ENCODE measurements at regions not wholly inside any gene's neighbourhood (a gene's known extent, or its start where the extent isn't known, plus 50 kb on each side); places are given as distances from the start of the nearest gene placed in this dataset.

DNA sequence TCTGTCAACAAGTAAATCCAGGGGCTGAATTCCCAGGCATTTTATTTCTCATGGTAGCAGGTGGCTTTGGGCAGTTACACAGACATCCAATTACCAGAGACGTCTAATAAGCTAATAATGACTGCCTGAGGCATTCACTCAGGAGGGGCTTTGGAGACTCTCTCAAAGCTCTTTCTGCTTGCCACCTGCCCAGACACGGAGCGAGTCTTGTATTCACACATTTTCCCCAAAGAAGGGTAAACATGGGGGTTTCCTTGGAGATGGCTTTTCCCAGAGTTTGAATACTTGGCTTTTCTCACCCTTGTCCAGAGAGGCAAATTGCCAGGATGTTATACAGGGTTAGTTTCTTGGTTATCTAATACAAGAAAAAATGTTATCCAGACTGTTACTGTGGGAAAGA lies 132.6 kb downstream of the DIPK2A start:
- no peak for DNase-seq (ENCODE audit: extremely low spot score)
- POLR2A ChIA-PET, result no interaction called here
- TF ChIP-seq, protein P1, sequence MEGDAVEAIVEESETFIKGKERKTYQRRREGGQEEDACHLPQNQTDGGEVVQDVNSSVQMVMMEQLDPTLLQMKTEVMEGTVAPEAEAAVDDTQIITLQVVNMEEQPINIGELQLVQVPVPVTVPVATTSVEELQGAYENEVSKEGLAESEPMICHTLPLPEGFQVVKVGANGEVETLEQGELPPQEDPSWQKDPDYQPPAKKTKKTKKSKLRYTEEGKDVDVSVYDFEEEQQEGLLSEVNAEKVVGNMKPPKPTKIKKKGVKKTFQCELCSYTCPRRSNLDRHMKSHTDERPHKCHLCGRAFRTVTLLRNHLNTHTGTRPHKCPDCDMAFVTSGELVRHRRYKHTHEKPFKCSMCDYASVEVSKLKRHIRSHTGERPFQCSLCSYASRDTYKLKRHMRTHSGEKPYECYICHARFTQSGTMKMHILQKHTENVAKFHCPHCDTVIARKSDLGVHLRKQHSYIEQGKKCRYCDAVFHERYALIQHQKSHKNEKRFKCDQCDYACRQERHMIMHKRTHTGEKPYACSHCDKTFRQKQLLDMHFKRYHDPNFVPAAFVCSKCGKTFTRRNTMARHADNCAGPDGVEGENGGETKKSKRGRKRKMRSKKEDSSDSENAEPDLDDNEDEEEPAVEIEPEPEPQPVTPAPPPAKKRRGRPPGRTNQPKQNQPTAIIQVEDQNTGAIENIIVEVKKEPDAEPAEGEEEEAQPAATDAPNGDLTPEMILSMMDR (IDR thresholded peaks at IDR 0.05; ENCODE audit: control extremely low read depth, extremely low read depth, low read depth, missing control alignments), result no peak
- CTCF ChIA-PET, result interaction anchor here (1.6 kb wide), 1 partner anchor 11 kb away, joined by 4 read pairs; no protein-coding TSS in a partner anchor

DNA sequence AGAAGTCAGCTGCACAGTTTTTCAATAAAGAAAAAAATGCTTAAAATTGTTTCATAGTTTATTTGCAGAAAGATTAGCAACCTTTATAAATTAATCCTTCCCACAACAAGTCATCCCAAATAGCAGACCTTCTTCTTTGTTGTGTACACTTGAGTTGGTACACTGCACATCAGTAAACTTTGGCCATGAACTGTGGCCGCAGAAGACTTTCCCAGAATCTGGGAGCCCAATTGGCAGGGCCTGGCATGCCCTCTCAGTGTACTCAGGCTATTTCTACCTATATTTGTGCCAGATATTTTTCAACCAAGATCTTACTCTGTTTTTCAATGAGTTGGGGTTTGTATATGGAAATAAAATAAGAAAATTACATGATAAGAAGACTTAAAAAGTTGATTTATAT lies 133.1 kb downstream of the DIPK2A start:
- TF ChIP-seq, protein P1 (IDR thresholded peaks at IDR 0.05; ENCODE audit: control extremely low read depth, extremely low read depth, low read depth, missing control alignments), result no peak
- DNase-seq (ENCODE audit: extremely low spot score), result no peak
- POLR2A ChIA-PET, result no interaction called here
- CTCF ChIA-PET, result no interaction called here

DNA sequence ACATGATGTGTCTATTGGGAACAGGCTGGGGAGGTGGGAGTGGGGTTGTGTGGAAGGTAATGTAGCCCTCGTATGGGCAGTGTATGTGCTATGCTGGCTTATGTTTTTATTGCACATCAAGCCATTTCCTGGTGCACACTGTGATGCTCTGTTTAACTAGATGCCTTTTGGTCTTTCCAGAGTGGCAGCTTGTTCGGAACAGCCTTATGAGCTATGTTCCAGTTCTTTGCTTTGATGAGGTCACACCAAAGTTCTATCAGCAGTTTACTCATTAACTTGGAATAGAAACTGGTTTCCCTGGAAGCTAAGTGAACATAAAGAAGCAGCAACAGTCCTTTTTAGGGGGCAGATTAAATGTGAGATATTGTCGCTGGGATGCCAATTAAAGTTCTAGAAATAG lies 133.9 kb downstream of the DIPK2A start:
- TF ChIP-seq, protein P1 (IDR thresholded peaks at IDR 0.05; ENCODE audit: control extremely low read depth, extremely low read depth, low read depth, missing control alignments), result no peak
- no peak for DNase-seq (ENCODE audit: extremely low spot score)
- POLR2A ChIA-PET, result no interaction called here
- CTCF ChIA-PET, result interaction anchor here (0.9 to 1.3 kb wide), 2 partner anchors 11 to 13 kb away, joined by 3 to 4 read pairs; no protein-coding TSS in a partner anchor

DNA sequence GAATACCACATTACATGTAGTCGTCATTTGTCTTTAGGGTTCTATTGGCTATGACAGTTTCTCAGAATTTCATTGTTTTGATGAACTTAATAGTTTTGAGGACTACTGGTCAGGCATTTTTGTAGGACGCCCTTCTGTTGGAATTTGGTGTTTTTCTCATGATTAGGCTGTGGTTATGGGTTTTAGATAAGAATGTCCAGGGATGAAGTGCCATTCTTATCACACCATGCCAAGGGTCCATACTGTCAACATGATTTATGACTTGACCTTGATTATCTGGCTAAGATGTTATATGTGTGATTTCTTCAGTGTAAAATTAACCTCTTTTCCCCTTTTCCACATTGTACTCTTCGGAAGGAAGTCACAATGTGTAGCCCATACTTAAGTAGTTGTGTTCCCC lies 135.3 kb downstream of the DIPK2A start:
- POLR2A ChIA-PET, result no interaction called here
- CTCF ChIA-PET, result no interaction called here
- TF ChIP-seq, protein P1 (IDR thresholded peaks at IDR 0.05; ENCODE audit: control extremely low read depth, extremely low read depth, low read depth, missing control alignments), result no peak
- DNase-seq (ENCODE audit: extremely low spot score), result no peak

DNA sequence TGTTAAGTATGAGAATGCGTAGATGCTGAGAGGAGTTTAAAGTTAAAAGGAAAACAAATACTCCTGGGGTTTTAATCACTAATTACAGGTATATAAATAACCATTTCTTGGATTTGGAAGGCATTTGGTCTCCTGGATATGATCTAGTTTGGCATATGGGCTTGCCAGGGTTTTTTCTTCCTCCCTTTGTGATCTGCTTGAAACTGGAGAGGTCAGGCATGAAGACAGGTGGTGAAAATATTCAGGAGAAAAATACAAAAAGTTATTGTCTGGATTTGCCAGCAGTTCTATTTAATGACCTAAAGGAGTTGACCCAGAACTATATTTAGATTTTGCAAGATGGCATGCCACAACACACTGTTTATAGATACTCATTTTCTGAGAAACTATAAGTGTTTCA lies 136.3 kb downstream of the DIPK2A start:
- TF ChIP-seq, protein P1 (IDR thresholded peaks at IDR 0.05; ENCODE audit: control extremely low read depth, extremely low read depth, low read depth, missing control alignments), result no peak

DNA sequence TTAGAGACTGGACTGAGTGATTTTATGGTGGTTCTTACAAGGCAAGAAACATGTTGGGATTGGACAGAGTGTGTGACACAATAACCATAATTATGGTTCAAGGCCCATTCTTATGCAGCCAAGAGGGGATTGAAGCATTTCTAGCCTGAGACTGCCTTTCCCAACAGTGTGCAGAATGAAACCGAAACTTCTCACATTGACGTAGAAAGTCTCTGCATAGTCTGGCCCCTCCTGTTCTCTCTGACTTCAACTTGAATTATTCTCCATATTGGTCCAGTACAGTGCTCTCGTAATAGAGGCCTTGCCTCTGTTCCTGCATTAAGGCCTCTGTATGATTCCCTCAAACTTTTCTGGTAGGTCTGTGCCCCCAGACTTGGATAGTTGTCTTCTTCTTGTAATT lies 138.3 kb downstream of the DIPK2A start:
- CTCF ChIA-PET, result no interaction called here
- DNase-seq (ENCODE audit: extremely low spot score), result no peak
- TF ChIP-seq, protein P1 (IDR thresholded peaks at IDR 0.05; ENCODE audit: control extremely low read depth, extremely low read depth, low read depth, missing control alignments), result no peak
- POLR2A ChIA-PET, result no interaction called here

More for the DNA sequence above, 136.3 kb downstream of the DIPK2A start:
- POLR2A ChIA-PET, result no interaction called here
- CTCF ChIA-PET, result no interaction called here
- DNase-seq (ENCODE audit: extremely low spot score), result no peak

DNA sequence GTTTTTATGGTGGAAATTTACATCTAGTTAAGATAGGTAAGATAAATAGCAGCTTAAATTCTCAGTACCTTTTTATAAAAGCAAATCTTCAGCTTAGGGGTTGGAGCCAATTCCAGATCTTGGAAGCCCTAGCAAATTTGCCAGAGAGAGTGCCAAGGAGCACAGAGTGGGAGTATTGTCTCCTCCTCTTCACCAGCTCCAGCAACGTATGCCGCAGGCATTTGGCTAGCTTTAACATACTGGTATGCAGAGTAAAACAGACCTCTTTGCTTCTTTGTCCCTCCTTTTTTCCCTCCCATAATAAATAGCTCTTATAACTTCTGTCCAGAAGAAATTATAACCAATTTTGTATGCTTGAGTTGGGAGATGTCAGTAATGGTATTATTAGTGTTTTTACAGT lies 140.4 kb downstream of the DIPK2A start:
- TF ChIP-seq, protein P1 (IDR thresholded peaks at IDR 0.05; ENCODE audit: control extremely low read depth, extremely low read depth, low read depth, missing control alignments), result no peak
- POLR2A ChIA-PET, result no interaction called here
- CTCF ChIA-PET, result interaction anchor here (1.0 to 1.4 kb wide), 2 partner anchors 10 to 28 kb away, joined by 3 to 4 read pairs; no protein-coding TSS in a partner anchor
- DNase-seq (ENCODE audit: extremely low spot score), result no peak

Data from GM10248 (cell line).